ENCODE measurements at regions not wholly inside any gene's neighbourhood (a gene's known extent, or its start where the extent isn't known, plus 50 kb on each side); places are given as distances from the start of the nearest gene placed in this dataset.

- H4K20me1 ChIP-seq (ENCODE audit: control insufficient read depth, insufficient read depth, low read depth, low read length), result no peaks in the 10 kb centered on the region
- TF ChIP-seq CTCF (IDR thresholded peaks at IDR 0.05; ENCODE audit: low read depth, low read length, poor library complexity, severe bottlenecking) (no peak), EZH2phosphoT487 (IDR thresholded peaks at IDR 0.05; ENCODE audit: borderline replicate concordance, low read length) (no peak)
- no peaks in the 10 kb centered on the region for H3K79me2 ChIP-seq (ENCODE audit: control insufficient read depth, low read length)
- H3K4me1 ChIP-seq (ENCODE audit: control insufficient read depth, low read length), result no peaks in the 10 kb centered on the region
- H3K36me3 ChIP-seq (ENCODE audit: control insufficient read depth, low read length), result no peaks in the 10 kb centered on the region
- H3F3A ChIP-seq (ENCODE audit: control insufficient read depth, insufficient read depth), result no peaks in the 10 kb centered on the region
- H3K4me2 ChIP-seq (ENCODE audit: low read length), result no peak overlapping the region
- H3K9me2 ChIP-seq (replicated peaks; ENCODE audit: control insufficient read depth, low read length), result no peaks in the 10 kb centered on the region
- no peaks in the 10 kb centered on the region for H3K27me3 ChIP-seq (ENCODE audit: control insufficient read depth, low read length)
- H3K27ac ChIP-seq (ENCODE audit: low read depth, low read length), result no peak overlapping the region
- no peaks in the 10 kb centered on the region for H3K9me3 ChIP-seq (ENCODE audit: control insufficient read depth, insufficient read depth, low read length)
- H3K4me3 ChIP-seq (ENCODE audit: low read length), result no peak overlapping the region
Measured at GRCh38 chr4:17066236-17066635, 167.8 kb upstream of the LDB2 start.

- Histone ChIP-seq H3K27ac (ENCODE audit: low read depth, low read length) (no peak overlapping the region), H4K20me1 (ENCODE audit: control insufficient read depth, insufficient read depth, low read depth, low read length) (no peaks in the 10 kb centered on the region), H3K36me3 (ENCODE audit: control insufficient read depth, low read length) (no peaks in the 10 kb centered on the region), H3K27me3 (ENCODE audit: control insufficient read depth, low read length) (no peaks in the 10 kb centered on the region), H3K9me3 (ENCODE audit: control insufficient read depth, insufficient read depth, low read length) (no peaks in the 10 kb centered on the region), H3K9me2 (replicated peaks; ENCODE audit: control insufficient read depth, low read length) (no peaks in the 10 kb centered on the region), H3K4me1 (ENCODE audit: control insufficient read depth, low read length) (no peaks in the 10 kb centered on the region), H3K4me3 (ENCODE audit: low read length) (no peak overlapping the region), H3K4me2 (ENCODE audit: low read length) (no peak overlapping the region), H3F3A (ENCODE audit: control insufficient read depth, insufficient read depth) (no peaks in the 10 kb centered on the region), H3K79me2 (ENCODE audit: control insufficient read depth, low read length) (no peaks in the 10 kb centered on the region)
- no peak for TF ChIP-seq CTCF (IDR thresholded peaks at IDR 0.05; ENCODE audit: low read depth, low read length, poor library complexity, severe bottlenecking)
- no peak for TF ChIP-seq EZH2phosphoT487 (IDR thresholded peaks at IDR 0.05; ENCODE audit: borderline replicate concordance, low read length)
Measured at GRCh38 chr4:17065821-17066220, 167.4 kb upstream of the LDB2 start.

- H4K20me1 ChIP-seq (ENCODE audit: control insufficient read depth, insufficient read depth, low read depth, low read length), result no peaks in the 10 kb centered on the region
- H3K36me3 ChIP-seq (ENCODE audit: control insufficient read depth, low read length), result no peaks in the 10 kb centered on the region
- no peak overlapping the region for H3K4me3 ChIP-seq (ENCODE audit: low read length)
- no peak overlapping the region for H3K27ac ChIP-seq (ENCODE audit: low read depth, low read length)
- no peaks in the 10 kb centered on the region for H3K79me2 ChIP-seq (ENCODE audit: control insufficient read depth, low read length)
- H3K9me2 ChIP-seq (replicated peaks; ENCODE audit: control insufficient read depth, low read length), result no peaks in the 10 kb centered on the region
- H3K4me2 ChIP-seq (ENCODE audit: low read length), result no peak overlapping the region
- TF ChIP-seq CTCF (IDR thresholded peaks at IDR 0.05; ENCODE audit: low read depth, low read length, poor library complexity, severe bottlenecking) (no peak), EZH2phosphoT487 (IDR thresholded peaks at IDR 0.05; ENCODE audit: borderline replicate concordance, low read length) (no peak)
- H3F3A ChIP-seq (ENCODE audit: control insufficient read depth, insufficient read depth), result no peaks in the 10 kb centered on the region
- H3K9me3 ChIP-seq (ENCODE audit: control insufficient read depth, insufficient read depth, low read length), result no peaks in the 10 kb centered on the region
- no peaks in the 10 kb centered on the region for H3K27me3 ChIP-seq (ENCODE audit: control insufficient read depth, low read length)
- no peaks in the 10 kb centered on the region for H3K4me1 ChIP-seq (ENCODE audit: control insufficient read depth, low read length)
Measured at GRCh38 chr4:17064959-17065358, 166.5 kb upstream of the LDB2 start.

- no peak overlapping the region for H3K4me2 ChIP-seq (ENCODE audit: low read length)
- H3K4me1 ChIP-seq (ENCODE audit: control insufficient read depth, low read length), result no peaks in the 10 kb centered on the region
- no peaks in the 10 kb centered on the region for H4K20me1 ChIP-seq (ENCODE audit: control insufficient read depth, insufficient read depth, low read depth, low read length)
- no peaks in the 10 kb centered on the region for H3K36me3 ChIP-seq (ENCODE audit: control insufficient read depth, low read length)
- no peaks in the 10 kb centered on the region for H3K27me3 ChIP-seq (ENCODE audit: control insufficient read depth, low read length)
- TF ChIP-seq CTCF (IDR thresholded peaks at IDR 0.05; ENCODE audit: low read depth, low read length, poor library complexity, severe bottlenecking), result no peak
- TF ChIP-seq EZH2phosphoT487 (IDR thresholded peaks at IDR 0.05; ENCODE audit: borderline replicate concordance, low read length), result no peak
- H3K4me3 ChIP-seq (ENCODE audit: low read length), result no peak overlapping the region
- no peak overlapping the region for H3K27ac ChIP-seq (ENCODE audit: low read depth, low read length)
- H3K9me3 ChIP-seq (ENCODE audit: control insufficient read depth, insufficient read depth, low read length), result no peaks in the 10 kb centered on the region
- no peaks in the 10 kb centered on the region for H3K9me2 ChIP-seq (replicated peaks; ENCODE audit: control insufficient read depth, low read length)
- no peaks in the 10 kb centered on the region for H3F3A ChIP-seq (ENCODE audit: control insufficient read depth, insufficient read depth)
- no peaks in the 10 kb centered on the region for H3K79me2 ChIP-seq (ENCODE audit: control insufficient read depth, low read length)
Measured at GRCh38 chr4:17063888-17064287, 165.4 kb upstream of the LDB2 start.

All from DOHH2 (cell line).